Bronchial epithelial cell (primary cell): ENCODE measurements at regions not wholly inside any gene's neighbourhood (a gene's known extent, or its start where the extent isn't known, plus 50 kb on each side); places are given as distances from the start of the nearest gene placed in this dataset.

Source experiments
- DNase-seq: peaks from one replicate; pipeline ENCODE4 v3.0.0-alpha.2; 2010; ENCODE audit warnings: low read depth
- FAIRE-seq: peaks from 2 replicates; lab custom pipeline; 2011; peaks lifted over from hg19 to GRCh38; lab: Jason Lieb, UNC
- H3K27me3 ChIP-seq: 2 replicates; pipeline ENCODE4 v1.5.1; 2011; ENCODE audit warnings: low read length; ENCODE audit not compliant: control insufficient read depth, insufficient read depth
- H3K36me3 ChIP-seq: 2 replicates; pipeline ENCODE4 v1.5.1; 2011; ENCODE audit warnings: low read length; ENCODE audit not compliant: control insufficient read depth, insufficient read depth
- H3K4me3 ChIP-seq: 2 replicates; pipeline ENCODE4 v1.5.1; 2011; ENCODE audit warnings: mild to moderate bottlenecking, low read depth, low read length, control low read depth
- CTCF ChIP-seq: IDR thresholded peaks from 2 replicates; pipeline ENCODE4 v1.5.1; 2011; ENCODE audit warnings: mild to moderate bottlenecking, moderate library complexity, low read length, control low read depth, inconsistent platforms; ENCODE audit not compliant: insufficient read depth, severe bottlenecking

- no peaks in the 10 kb centered on the region for H3K36me3 ChIP-seq
- H3K4me3 ChIP-seq = no peak overlapping the region
- no peak for FAIRE-seq
- no peaks in the 10 kb centered on the region for H3K27me3 ChIP-seq
- TF ChIP-seq CTCF = no peak
- no peak for DNase-seq
Measured at GRCh38 chr6:93567164-93567563, 147.8 kb upstream of the EPHA7 start.

GRCh38 chr6:93566285-93566684 lies 146.9 kb upstream of the EPHA7 start:
- DNase-seq (no peak), FAIRE-seq (no peak)
- Histone ChIP-seq H3K36me3 (no peaks in the 10 kb centered on the region), H3K4me3 (no peak overlapping the region), H3K27me3 (no peaks in the 10 kb centered on the region)
- TF ChIP-seq CTCF = no peak

GRCh38 chr6:93562582-93562981 lies 143.2 kb upstream of the EPHA7 start:
- TF ChIP-seq CTCF = no peak
- H3K36me3 ChIP-seq = no peaks in the 10 kb centered on the region

GRCh38 chr6:93555292-93555691 lies 135.9 kb upstream of the EPHA7 start:
- no peak for TF ChIP-seq CTCF
- Histone ChIP-seq H3K27me3 (no peaks in the 10 kb centered on the region), H3K4me3 (no peak overlapping the region), H3K36me3 (no peaks in the 10 kb centered on the region)
- no peak for FAIRE-seq
- no peak for DNase-seq

More at GRCh38 chr6:93562582-93562981, 143.2 kb upstream of the EPHA7 start:
- no peak overlapping the region for H3K4me3 ChIP-seq
- DNase-seq (peak; percentile 33), FAIRE-seq (no peak)
- no peaks in the 10 kb centered on the region for H3K27me3 ChIP-seq

GRCh38 chr6:93554018-93554417 lies 134.7 kb upstream of the EPHA7 start:
- Histone ChIP-seq H3K27me3 (no peaks in the 10 kb centered on the region), H3K36me3 (no peaks in the 10 kb centered on the region), H3K4me3 (no peak overlapping the region)
- no peak for TF ChIP-seq CTCF
- no peak for FAIRE-seq
- DNase-seq = no peak

- no peak for TF ChIP-seq CTCF
- no peak for FAIRE-seq
- no peak for DNase-seq
Measured at GRCh38 chr6:93550551-93551276, 131.4 kb upstream of the EPHA7 start.

More at GRCh38 chr6:93550551-93551276, 131.4 kb upstream of the EPHA7 start:
- H3K27me3 ChIP-seq = no peaks in the 10 kb centered on the region
- H3K4me3 ChIP-seq = no peak overlapping the region
- no peaks in the 10 kb centered on the region for H3K36me3 ChIP-seq
